NCI-H526 (cell line): ENCODE measurements at regions not wholly inside any gene's neighbourhood (a gene's known extent, or its start where the extent isn't known, plus 50 kb on each side); places are given as distances from the start of the nearest gene placed in this dataset.
A peak's percentile ranks its signal among the peaks of the same experiment; 100 is the strongest.

Source experiments
- DNase-seq, 2 experiments: peaks; one replicate each; lab custom pipeline; 2025; lab: John Stamatoyannopoulos, UW

DNA sequence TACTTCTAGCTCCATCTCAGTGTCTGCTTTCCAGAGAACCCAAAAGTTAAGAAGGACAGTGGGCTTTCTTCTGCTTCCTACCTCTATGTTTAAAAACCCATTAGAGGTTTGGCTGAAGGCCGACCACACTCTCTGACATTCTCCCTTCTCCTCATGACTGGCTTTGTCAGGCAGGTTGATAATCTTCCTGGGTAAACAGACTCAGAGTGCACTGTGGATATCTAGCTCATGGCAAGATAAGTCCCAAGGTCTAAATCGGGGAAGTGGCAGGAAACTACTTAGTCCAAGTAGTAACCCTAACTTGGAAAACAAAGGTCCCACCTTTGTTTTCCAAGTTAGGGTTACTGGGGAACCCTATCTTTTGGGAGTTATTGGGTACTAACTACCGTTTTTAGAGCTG is 161.9 kb upstream of the SPAG17 start:
- DNase-seq: no peak

DNA sequence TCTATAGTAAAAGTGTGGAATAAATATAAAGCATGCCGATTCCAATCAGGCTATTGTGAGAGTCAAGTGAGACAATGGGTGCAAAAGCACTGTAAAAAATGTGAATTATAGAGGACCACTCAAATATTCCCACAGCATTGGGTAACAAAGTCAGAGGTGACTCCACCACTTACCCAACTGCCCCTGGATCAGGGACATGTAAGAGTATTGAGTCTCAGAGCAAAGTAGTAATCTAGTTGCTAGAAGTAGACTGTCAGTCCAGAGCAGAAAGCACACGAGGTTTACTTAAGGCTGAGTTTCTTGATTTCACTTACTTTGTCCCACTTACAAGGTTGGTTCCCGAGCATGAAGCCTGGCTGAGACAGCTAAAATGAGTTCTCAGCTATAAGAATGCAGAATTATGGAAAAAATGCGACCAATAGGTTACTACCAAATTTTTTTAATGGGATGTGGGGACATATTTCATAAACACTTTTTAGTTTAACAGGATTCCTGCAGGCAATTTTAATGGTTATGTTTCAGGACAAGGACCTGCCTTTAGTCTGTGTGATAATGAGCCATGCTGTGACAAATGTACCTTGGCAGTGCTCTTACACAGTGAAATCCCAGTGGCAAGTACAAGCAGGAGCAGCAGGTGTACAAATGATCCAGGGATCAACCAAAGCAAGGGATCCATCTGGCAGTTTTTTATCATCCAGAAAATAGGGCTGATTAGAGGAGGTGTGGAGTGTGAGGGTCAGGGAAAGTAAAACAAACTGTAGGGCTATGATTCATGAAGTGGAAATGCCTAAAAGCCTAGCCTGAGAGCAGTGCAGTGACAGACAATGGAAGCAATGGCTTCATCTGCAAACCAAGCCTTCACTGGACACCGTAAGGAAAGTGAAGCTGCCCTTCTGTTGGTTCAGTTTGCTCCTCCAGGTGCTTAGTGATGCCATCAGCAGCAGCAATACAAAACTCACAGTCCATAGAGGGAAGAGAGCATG is 156.2 kb upstream of the SPAG17 start:
- no peak for DNase-seq

DNA sequence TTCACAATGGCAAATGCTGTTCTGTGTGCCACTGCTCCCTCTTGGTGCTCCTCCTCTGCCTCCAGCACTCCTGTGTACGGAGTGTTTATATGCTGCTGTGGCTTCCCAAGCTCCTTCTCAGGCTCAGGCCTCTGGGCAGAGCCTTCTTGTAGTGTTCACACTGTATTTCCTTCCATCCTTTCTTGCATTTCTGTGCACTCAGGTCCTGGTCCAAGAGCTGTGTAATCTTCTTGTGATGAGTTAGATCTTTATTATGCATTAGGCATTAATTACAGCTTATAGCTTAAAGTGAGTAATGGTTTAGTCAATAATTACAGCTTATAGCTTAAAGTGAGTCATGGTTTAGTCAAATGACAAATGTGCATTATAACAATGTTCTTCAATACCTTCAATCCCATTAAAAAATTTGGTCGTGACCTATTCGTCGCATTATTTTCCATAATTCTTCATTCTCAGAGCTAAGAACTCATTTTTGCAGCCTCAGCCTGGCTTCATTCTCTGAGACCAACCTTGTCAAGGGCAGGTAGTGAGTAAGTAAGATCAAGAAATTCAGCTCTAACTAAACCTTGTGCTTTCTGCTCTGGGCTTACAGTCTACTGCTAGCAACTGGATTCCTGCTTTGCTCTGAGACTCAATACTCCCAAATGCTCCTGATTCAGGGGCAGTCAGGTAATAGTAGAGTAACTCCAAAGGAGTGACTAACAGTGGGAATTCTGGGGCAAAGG is 154.5 kb upstream of the SPAG17 start:
- no peak for DNase-seq

DNA sequence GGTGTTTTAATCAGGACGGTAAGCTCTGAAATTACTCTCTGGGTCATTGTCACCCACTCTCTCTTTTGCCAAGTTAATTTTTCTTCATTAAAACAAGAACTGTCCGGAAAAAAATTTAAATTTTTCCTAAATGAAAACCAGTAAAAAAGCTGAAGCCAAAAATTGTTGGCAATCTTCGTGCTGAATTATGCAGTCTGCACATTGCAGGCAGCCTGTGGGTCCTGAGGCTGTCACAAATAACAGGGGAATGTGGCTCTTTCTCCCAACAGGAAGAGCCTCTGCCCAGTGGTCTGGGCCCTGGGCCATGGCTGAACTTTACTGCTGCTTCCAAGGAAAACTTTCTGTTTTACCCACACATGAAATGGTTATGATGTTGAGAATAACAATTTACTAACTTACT is 153.9 kb upstream of the SPAG17 start:
- DNase-seq: no peak

DNA sequence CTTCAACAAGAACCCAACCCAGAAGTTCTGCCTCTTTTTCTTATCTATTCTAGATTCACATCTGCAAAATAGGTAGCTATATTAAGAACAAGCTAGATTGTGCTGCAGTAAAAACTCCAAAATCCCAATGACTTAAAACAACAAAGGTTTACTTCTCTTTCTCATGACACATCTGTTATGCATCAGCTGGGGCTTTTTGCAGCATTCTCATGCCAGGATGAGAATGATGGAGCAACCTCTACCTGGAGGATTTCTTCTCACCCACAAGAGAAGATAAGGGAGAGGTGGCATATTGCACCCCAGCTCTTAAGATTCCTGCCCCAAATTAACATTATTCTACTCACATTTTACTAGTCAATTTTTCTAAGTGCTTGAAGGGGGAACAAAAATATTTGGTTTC is 152.3 kb upstream of the SPAG17 start:
- DNase-seq: no peak

DNA sequence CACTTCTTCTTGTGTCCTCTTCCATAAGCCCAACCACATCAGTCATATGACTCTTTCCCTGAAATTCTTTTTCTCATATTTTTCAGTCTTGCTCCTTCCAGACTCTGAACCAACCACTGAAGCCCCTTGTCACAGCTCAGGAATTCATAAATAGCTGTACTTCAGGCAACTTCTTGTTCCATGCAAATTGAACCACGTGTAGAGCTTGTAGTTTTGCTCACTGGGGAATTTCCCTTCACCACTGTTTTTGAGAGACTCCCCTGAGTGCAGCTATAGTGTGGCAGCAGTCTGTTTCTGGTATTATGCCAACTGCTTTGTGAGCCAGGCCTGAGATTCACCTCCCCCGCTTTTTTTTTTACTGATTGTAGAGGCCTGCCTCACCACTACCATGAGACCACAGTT is 150.3 kb upstream of the SPAG17 start:
- no peak for DNase-seq

DNA sequence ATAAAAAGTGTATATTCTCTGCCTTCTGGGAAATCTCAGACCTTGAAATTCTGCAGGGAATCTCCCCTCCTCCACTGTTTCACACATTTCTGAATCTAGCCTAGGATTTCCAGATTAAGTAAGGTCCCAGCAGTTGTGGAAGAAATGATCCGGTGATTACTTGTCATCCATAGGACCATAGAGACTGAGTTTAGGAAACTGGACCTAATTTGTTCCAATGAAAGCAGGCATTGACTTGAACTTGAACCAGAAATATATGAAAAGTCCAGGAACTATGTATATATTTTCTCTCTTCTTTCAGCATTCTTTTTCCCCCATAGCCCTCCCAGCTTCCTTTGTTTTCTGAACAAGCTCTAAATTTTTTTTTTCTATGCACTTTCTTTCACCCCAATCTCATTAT is 149.5 kb upstream of the SPAG17 start:
- no peak for DNase-seq

DNA sequence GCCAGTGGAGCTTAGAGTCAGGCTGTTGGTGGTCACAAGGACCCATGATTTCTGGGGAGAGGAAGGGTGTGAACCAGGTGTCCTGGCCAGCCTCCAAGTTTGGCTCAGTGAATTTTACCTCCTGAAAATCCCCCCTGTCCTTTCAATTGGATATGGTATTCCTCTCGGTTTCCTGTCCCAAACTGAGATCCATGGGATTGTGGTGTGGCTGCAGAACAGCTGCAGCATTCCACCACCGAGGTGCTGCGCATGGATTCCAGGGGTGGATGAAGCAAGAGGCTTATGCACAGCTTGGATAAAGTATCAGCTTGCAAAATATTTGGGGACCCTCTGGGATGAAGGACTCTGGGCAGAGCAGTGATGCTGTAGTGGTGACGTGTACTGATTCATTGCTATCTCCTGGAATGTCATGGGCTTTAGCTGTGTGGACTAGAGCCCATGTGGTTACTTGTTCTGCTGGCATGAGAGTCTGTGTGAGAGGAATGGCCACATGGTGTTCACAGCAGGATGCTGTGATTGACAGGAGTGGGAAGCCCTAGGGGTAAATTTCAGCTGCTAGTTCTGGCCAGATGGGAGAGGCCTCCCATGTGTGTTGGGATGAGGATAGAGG is 148.7 kb upstream of the SPAG17 start:
- DNase-seq: no peak

DNA sequence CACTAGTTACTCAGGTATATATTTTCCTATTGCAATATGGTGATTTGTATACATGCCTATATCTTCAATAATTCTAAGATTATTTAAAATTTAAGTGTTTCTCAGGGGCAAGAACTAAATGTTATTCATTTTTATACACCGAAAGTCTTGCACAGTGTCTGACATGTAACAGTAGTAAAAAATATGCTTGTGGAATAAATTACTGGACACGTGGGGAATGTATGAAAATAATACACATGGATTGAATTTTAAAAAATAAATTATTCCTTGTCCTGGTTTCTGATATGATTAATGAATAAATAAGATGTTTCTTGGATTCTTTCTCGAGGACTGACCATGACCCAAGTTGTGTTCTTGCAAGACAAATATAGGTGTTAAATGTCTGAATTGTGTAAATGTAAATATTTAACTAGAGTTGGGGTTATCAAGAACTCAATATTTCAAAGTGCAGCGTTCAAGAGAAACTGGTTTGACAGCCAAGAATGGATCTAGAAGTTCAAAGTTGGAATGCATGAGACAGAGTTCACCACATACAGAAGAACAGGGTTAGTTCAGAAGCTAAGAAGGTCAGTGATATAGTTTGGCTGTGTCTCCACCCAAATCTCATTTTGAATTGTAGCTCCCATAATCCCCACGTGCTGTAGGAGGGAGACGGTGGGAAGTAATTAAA is 142.1 kb upstream of the SPAG17 start:
- DNase-seq: no peak

DNA sequence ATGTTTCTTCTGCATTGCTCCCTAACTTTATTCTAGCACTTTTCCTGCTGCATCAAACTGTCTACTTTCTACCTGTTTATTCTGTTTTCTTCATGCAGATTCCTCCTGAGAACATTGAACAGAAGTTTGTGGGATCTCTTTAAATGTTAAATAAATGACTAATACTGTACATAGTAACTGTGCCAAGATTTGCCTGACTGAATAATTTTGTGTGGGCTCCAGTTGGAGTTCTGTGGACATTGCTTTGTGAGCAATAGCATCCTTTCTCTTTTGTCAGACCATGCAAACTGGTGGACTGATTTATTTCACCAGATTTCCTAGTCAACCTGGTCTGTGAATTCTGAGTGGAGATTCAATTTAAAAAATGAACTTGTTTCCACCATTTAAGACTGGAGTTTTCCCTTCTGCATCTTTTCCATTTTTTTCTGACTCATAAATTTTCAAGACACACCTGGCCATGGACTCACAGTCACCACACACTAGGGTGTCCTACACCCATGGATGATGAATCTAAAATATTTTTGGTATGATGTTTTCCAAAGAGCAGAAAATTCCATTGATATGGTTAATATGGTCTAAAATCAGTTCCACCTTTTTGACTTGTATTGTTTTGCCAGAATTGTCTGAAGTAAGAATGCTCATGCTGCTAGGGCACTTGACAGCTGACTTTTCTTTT is 140.7 kb upstream of the SPAG17 start:
- no peak for DNase-seq

DNA sequence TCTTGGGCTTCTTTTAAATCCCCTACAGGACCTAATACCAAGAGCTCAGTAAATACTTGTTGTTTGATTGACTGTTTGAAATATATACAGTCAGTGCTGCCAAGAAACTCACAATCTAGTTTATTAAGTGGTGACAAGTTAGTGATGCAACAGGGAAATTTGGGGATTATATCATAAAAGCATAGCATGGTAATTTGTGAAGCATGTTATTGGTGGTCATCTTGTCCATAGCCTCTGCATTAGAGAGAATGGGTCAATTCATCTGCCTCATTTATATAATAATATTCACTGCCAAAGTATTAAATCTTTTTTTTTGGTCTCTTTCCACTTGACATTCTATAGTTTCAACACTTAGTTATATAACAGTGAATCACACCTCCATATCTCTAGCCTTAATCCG is 138.2 kb upstream of the SPAG17 start:
- no peak for DNase-seq

DNA sequence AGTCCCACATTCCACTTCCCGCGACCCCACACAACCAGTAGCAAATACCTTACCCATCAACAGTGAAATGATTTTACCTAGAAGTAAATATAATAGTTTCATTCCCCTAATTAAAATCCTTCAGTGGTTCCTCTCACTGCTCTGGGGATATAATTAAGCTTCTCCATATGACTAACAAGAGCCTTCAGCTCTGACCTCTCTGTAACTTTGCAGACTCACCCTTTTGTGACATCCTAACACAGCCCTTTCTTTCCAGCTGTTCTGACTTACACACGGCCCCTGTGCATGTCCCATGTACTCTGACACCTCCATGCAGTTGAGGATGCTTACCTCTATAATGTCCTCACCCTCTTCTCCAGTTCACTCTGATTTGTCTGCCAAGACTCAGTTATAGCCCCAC is 137.3 kb upstream of the SPAG17 start:
- no peak for DNase-seq

DNA sequence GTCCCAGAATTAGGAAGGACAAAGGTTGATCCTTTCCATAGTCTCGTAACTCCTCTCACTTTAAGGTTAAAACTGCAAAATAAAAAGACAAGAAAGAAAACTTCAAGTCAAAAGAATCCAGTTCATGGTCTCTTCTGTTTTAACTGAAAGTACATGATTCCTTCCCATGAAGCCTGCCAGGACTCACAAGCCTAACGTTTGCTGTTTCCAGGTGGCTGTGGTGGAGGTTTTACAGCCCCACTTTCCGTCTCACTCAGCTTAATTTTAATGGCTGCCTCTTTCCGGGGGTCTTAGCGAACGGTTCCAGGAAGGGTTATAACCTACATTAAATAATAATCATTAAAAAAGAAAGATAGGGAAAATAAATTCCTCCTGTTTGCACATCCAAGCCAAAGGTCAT is 136.8 kb upstream of the SPAG17 start:
- DNase-seq: no peak

DNA sequence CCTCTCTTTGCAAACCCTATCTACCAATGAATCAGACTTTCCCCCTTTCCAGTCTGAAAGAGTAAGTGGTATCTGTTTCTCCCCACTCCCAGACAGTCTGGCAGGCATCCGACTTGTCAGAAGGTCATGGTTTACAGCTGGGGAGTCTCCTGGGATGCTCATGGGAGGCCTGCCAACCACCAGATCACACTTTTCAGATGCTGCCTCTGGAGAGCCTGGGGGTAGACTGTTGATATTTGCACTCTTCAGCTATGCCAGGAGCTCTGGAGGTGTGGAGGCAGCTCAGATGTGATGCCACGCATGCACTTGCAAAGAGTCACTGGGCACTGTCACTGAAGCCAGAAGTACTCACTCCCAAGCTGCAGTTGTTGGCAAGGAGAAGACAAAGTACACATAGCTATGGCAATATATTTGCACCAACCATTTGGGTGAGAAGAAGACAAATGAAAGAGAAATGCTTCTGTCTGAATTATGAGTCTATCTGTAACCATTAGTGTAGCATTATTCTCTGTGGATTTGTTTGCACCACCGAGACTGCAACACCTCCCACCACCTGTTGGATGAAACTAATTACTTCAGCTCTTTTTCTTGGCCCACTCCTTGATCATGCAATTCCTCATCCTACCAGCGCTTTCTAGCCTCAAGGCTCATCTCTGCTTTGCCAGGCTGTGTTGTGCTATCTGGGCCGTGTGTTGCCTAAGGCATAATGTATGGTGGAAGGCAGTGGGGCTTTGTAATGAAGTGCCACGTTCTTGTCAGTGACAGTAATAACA is 133.0 kb upstream of the SPAG17 start:
- DNase-seq: no peak

DNA sequence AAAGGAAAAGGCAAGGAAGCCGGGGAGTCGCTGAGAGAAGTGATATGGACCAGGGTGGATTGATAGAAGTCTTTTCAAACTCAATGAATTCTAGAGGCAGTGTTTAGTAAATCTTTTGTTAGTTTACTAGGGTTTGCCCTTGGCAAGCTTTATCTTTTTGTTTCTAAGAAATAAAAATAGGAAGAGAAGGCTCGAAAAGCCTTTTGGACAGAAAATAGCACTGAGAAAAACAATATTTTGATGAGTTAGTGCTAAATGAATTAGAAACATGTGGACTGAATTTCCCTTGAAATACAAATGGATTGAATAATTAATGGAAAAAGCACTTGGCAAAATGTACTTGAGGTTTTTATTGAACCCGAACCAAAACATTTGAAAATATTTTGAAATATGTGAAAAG is 121.8 kb upstream of the SPAG17 start:
- DNase-seq: no peak

DNA sequence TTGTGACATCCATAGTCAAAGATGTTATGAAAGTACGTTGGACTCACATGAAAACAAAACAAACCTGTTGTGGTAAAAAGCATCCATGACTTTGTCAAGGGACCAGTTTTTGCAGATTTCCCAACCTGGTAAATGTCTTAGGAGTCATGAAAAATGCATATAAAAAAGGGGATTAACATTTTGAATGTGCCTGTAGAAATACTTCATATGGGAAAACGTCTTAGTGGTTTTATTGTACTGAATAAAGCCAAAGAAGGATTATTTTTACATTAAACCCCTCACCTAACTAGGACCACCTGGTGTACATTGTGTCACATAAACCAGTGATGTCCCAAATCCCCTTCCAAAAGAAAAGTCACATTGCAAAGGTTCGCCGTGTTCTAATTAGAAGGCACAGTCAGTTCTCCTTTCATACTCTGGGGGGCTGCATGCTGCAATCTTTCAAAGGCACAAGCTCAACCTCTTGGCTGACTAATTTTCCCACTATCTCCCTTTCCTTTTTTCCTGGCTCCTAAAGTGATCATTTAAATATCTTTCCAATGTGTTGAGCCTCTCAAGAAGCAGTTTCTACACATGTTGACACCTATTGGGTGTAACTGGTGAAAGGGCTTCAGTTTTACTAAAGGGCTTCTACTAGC is 119.8 kb upstream of the SPAG17 start:
- peak in 1 of 2 experiments; percentile 5 for DNase-seq

DNA sequence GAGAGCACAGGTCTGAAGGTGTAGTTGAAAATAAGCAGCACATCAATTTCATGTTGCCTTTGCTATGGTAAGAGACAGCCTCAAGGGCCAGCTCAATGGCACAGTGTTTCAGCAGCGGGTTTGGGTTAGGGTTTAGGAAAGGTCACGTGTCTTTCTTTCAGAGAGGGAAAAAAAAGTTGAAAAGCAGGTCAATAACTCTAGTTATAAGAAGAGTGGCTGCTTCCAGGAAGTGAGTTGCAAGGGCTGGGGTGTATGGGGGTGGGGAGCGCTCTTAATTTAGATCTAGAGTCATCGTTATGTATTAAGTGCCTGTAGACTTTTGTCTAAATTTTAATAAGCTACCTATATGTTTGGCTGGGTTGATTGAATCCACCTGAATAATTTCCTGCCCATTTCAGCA is 118.5 kb upstream of the SPAG17 start:
- DNase-seq: no peak

DNA sequence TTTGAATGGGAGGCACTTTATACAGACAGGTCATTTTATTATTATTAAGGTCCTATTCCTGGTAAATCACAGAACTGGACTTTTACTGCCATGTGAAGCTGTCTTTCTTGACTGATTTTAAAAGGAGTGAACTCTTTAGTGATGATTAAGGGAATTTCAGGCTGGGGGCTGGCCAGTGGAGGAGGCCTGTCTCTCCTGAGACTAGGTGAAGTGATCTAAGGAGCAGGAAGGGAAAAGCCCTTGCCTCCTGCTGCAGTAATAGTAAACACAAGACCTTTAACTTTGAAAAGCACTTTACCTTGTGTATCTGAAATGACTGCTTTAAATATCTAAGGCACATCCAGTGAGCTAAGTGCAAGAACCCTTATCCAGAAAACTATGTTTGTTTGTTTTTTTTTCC is 118.0 kb upstream of the SPAG17 start:
- no peak for DNase-seq

DNA sequence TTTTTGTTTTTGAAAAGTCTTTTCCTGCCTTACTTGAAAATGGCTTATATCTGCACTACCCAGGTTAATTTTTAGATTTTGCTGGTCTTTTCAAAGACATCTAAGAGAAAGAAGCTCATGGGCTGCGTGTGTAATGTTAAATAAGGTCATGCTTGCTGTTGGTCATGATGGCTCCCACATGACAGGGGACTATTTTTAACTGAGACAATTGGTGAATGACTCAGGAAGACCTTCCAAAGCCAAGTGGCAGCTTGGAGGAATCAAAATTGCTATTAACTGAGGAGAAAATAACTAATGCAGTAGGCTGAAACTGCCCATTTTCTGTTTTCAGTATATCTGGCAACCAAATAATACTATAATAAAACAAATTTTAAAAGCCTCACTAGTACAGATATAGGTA is 117.1 kb upstream of the SPAG17 start:
- DNase-seq: no peak

DNA sequence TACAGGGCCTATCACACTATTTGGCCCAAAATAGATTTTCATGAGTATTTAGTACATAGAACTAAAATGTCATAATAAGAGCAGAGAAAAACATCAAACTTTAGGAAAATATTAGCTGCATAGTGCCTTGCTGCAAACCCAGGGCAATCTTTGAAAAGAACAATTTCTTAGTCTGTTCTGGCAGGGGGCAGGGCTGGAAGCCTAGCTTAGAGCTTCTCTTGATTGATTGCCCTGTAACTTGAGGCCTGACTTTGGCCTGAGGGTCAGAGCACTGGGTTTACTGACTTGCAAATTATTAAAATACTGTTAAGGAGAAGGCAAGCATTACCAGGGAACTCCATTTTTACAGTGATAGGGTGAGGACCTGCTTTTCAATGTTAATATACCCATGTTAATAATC is 115.8 kb upstream of the SPAG17 start:
- peak; percentile 6 to 49 for DNase-seq

DNA sequence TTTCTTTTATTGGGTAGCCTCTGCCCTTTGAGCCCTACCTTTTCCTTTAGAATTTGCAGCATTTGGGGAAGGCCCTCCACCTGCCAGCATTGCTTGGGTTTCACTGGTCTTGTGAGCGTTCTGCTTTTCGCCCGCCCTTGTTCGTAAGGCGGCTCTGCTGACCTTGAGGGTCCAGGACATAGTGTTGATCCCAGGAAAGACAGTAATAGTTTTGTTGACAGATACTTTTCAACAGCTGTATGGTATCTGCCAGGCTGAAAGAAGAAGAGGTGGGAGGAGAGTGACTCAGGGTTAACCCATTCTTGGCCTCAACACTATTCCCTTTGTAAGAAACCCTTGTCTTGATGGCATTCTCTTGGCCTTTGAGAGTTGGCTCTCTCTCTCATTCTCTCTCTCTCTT is 113.4 kb upstream of the SPAG17 start:
- no peak for DNase-seq
